GM19240 (cell line): ENCODE measurements at regions not wholly inside any gene's neighbourhood (a gene's known extent, or its start where the extent isn't known, plus 50 kb on each side); places are given as distances from the start of the nearest gene placed in this dataset.

Experiments
- DNase-seq: peaks from one replicate; pipeline ENCODE4 v3.0.0; 2011; ENCODE audit warnings: low spot score; ENCODE audit not compliant: insufficient read length

GRCh38 chr2:191559569-191559968, 118.4 kb upstream of the NABP1 start:
- DNase-seq = no peak

GRCh38 chr2:191560411-191560980, 117.4 kb upstream of the NABP1 start:
- no peak for DNase-seq

GRCh38 chr2:191565120-191565519, 112.8 kb upstream of the NABP1 start:
- no peak for DNase-seq

- no peak for DNase-seq
Measured at GRCh38 chr2:191565647-191566198, 112.2 kb upstream of the NABP1 start.

- peak; percentile 43 for DNase-seq
Measured at GRCh38 chr2:191566344-191566743, 111.6 kb upstream of the NABP1 start.

GRCh38 chr2:191567206-191567605, 110.7 kb upstream of the NABP1 start:
- DNase-seq = no peak

- no peak for DNase-seq
Measured at GRCh38 chr2:191569025-191569424, 108.9 kb upstream of the NABP1 start.

GRCh38 chr2:191571163-191571769, 106.7 kb upstream of the NABP1 start:
- no peak for DNase-seq

- DNase-seq = no peak
Measured at GRCh38 chr2:191572319-191572718, 105.6 kb upstream of the NABP1 start.

GRCh38 chr2:191573216-191573615, 104.7 kb upstream of the NABP1 start:
- no peak for DNase-seq

- DNase-seq = no peak
Measured at GRCh38 chr2:191574232-191574631, 103.7 kb upstream of the NABP1 start.

GRCh38 chr2:191577605-191578004, 100.3 kb upstream of the NABP1 start:
- DNase-seq = no peak

GRCh38 chr2:191578031-191578430, 99.9 kb upstream of the NABP1 start:
- no peak for DNase-seq

GRCh38 chr2:191580581-191580980, 97.4 kb upstream of the NABP1 start:
- no peak for DNase-seq

GRCh38 chr2:191581003-191581402, 96.9 kb upstream of the NABP1 start:
- DNase-seq = no peak

- DNase-seq = no peak
Measured at GRCh38 chr2:191582355-191582754, 95.6 kb upstream of the NABP1 start.

- no peak for DNase-seq
Measured at GRCh38 chr2:191591025-191591424, 86.9 kb upstream of the NABP1 start.

GRCh38 chr2:191593622-191594385, 84.1 kb upstream of the NABP1 start:
- no peak for DNase-seq

GRCh38 chr2:191597186-191597751, 80.7 kb upstream of the NABP1 start:
- DNase-seq = no peak

- DNase-seq = no peak
Measured at GRCh38 chr2:191598296-191598695, 79.6 kb upstream of the NABP1 start.

GRCh38 chr2:191601060-191601459, 76.9 kb upstream of the NABP1 start:
- no peak for DNase-seq

- DNase-seq = no peak
Measured at GRCh38 chr2:191604154-191604553, 73.8 kb upstream of the NABP1 start.
